ENCODE measurements at regions not wholly inside any gene's neighbourhood (a gene's known extent, or its start where the extent isn't known, plus 50 kb on each side); places are given as distances from the start of the nearest gene placed in this dataset.
A peak's percentile ranks its signal among the peaks of the same experiment; 100 is the strongest.
"Not testable (repeated sequence)": the region's sequence is repeated elsewhere in the genome, so short reads cannot be mapped to it uniquely, and the experiment has no call there.

GRCh38 chr9:95784318-95784717 is 91.2 kb upstream of the ERCC6L2 start:
- DNase-seq = no peak

DNA sequence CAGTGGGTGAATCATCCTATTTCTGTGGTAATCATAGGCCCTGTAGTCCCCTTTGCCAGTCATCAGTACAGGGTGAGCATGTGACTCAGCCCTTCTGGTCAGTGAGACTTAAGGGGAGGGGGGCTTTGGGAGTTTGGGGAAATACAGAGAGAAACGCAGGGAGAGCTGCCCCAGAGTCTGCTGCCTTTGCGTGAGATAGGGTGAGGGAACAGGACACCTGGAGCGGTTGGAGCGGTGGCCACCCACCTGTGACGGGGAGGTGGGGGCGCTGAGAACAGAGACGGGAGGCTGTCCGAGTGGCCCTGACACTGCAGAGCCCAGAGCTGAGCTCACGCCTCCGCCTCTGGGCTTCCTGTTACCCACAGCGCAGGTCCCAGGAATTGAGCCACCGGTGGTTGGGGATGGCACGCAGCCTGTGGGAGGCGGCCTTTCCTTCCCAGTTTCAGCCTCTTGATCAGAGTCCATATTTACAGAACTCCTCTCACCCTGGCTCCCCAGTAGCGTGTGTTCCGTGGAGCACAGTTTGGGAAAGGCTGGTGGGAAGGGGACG is 92.0 kb upstream of the ERCC6L2 start:
- no peak for DNase-seq

DNA sequence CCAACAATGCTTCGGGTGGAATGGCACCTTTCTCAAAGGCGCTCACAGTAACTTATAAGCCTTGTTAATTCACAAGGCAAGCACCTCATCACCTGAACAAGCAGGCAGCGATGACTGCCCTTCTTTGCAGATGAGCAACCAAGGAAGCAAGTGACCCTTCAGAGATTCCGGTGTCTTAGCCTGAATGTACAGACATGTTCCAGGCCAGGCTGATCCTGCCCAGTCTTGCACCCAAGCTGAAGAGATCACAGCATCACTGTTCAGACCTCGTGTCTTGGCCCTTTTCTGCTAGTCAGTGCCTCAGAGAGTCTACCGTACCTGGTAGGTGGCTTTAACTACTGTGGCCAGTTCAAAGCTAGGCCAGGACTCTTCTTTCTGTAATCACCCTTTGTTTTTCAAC is 94.7 kb upstream of the ERCC6L2 start:
- no peak for DNase-seq

GRCh38 chr9:95780121-95780520 is 95.4 kb upstream of the ERCC6L2 start:
- DNase-seq = no peak

DNA sequence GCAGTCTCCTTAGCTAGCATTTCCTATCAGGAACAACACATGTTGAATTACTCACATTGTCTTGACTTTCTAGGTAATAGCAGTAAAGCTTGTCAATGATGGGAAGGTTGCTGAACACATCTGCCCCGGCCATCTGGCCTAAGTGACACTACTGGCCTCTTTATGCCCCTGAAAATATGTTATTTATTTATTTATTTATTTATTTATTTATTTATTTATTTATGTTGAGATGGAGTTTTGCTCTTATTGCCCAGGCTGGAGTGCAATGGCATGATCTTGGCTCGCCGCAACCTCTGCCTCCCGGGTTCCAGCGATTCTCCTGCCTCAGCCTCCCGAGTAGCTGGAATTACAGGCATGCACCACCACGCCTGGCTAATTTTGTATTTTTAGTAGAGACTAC is 95.9 kb upstream of the ERCC6L2 start:
- DNase-seq = not testable (repeated sequence)

- DNase-seq = no peak
Measured at GRCh38 chr9:95778957-95779356, 96.5 kb upstream of the ERCC6L2 start.

DNA sequence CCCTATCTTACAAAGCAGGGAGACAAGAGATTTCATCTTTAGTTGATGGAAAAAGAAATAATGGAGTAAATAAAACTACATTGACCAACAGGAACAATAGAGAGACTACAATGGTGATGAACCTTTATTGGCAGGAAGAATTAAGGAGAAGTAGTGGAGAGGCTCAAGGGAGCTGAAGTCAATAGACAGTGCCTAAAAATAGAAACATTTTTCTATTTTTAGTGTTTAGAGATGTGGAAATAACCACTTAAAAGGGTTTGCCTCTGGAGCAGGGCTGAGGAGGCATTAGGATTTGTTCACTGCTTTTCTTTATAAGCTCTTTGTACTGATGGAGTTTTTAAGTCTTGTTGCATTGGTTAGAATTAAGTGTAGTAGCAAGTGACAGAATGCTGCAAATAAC is 98.4 kb upstream of the ERCC6L2 start:
- DNase-seq = no peak

- DNase-seq = no peak
Measured at GRCh38 chr9:95776176-95776575, 99.3 kb upstream of the ERCC6L2 start.

DNA sequence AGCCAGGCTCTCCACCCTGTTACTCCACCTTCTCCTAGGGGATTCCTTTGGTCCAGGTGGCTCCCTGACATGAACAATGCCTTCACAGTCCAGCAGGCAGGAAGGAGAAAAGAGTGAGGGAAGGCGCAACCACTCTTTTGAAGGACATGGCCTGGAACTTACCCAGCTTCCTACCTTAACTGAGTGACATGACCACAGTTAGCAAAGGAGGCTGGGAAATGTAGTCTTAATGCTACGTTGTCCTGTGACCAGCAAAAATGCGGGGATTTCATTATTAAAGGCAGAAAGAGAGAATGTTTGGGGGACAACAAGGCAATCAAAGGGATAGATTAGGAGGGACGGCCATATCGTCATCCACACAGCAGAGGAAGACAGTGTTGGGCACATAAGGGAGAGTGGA is 100.3 kb upstream of the ERCC6L2 start:
- no peak for DNase-seq

DNA sequence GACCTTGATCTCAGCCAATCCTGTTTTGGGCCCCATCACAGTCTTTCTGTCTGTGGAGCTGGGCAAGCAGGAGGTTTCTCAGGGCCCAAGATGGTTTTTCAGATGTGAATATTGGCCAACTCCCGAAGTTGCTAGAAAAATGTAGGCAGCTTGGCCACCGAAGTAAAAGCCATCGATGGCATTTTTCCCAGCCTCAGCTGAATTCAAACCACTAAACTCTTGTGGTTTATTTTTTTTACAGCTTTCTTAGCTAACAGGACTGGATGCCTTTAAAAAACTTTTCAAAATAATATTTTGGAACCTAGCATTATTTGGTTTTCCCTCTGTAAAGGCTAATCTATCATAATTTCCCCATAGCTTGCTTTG is 102.5 kb upstream of the ERCC6L2 start:
- DNase-seq = no peak

GRCh38 chr9:95772320-95773052 is 103.0 kb upstream of the ERCC6L2 start:
- DNase-seq = peak; percentile 96

DNA sequence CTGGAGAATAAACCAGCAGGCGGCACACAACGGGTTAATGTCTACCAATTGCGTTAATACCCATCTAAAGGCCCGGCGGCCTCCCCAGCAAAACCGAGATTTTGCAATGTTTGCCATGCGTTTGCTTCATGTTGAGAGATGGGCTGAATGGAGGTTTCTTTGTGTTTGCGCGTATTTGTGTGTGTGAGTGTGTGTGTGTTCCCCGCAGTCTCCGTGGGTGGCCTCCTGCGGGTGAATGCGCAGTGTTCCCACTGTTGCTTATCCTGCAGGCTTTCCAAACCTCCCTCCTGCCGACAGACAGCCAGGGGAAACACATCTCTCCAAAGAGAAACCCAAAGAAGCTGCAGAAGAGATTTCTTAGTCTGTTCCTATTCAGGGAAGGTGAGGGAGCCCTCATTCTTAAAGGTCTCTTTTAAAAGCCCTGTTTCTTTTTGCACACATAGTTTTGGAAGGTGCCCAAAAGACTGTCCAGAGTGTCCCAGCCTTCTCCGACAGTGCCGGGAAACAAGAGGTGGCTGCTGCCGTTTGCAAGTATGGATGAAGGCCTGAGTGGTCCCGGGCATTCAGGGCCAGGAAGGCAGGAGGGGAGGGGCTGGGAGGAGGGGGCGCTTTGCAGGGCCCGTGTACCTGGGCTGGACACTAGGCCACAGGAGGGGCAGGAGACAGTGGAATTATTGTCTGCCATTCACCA is 103.8 kb upstream of the ERCC6L2 start:
- peak; percentile 78 for DNase-seq

- DNase-seq = peak; percentile 83
Measured at GRCh38 chr9:95770653-95771131, 104.8 kb upstream of the ERCC6L2 start.

- DNase-seq = no peak
Measured at GRCh38 chr9:95769909-95770433, 105.5 kb upstream of the ERCC6L2 start.

- no peak for DNase-seq
Measured at GRCh38 chr9:95769473-95769872, 106.0 kb upstream of the ERCC6L2 start.

- DNase-seq = no peak
Measured at GRCh38 chr9:95766906-95767305, 108.6 kb upstream of the ERCC6L2 start.

DNA sequence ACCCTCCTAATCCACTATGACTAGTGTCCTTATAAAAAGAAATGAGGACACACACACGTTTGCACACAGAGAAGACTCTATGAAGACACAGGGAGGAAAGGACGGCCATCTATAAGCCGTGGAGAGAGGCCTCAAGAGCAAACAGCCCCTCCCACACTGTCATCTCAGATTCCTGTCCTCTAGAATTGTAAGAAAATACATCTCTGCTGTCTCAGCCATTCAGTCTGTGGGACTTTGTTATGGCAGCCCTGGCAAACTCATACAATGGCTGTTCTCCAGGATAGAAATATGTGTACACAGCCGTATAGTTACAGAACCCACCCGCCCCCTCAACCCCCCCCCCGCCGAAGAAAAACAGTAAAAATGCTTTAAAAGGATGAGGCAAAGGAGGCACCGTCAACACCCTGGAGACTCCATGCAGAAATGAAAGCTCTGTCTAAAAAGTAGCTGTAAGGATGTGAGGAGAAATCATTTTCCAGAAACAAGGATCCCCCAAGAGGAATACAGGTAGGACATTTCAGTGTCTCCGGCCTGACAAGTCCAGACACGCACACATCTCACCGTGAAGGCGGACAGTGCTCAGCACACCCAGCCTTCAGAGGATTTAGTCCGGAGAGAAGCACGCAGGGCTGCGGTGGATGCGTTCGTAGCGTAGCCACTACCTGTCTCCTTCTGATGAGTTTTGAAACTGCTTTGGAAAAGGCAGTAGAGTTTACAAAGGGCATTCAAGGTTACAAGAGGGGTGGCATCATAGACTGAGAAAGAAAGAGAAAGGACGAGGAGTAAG is 110.8 kb upstream of the ERCC6L2 start:
- DNase-seq = no peak

DNA sequence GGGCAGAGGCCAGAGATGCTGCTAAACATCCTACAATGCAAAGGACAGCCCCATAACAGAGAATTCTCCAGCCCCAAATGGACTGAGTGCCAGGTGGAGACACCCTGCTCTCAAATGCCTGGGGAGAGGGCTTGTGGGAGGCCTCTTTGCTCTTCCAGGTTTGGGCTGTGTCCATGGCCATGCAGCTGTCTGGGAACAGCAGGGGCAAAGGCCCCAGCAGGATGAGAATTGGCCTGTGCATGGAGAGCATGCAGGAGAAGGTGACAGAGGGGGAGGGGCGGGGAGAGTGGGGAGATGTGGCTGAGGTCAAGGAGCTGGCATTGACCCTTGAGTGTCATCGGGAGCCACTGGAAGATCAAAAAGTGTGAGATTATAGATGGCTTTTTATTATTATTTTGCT is 111.5 kb upstream of the ERCC6L2 start:
- no peak for DNase-seq

DNA sequence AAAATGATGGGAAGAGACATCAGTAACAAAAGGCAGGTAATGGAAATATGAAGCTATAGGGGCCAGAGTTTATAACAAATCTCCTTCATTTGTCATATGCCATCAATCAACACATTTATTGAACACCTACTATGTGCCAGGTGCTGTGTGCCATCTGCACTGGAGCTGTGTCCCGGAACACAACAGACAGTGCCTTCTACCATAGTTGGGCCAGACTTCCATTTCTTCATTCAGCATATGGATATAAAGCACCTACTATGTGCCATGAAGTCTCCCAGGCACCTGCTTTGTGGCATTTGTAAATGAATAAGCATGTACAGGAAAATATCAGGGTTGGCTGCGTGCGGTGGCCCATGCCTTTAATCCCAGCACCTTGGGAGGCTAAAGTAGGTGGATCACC is 112.5 kb upstream of the ERCC6L2 start:
- DNase-seq = no peak

DNA sequence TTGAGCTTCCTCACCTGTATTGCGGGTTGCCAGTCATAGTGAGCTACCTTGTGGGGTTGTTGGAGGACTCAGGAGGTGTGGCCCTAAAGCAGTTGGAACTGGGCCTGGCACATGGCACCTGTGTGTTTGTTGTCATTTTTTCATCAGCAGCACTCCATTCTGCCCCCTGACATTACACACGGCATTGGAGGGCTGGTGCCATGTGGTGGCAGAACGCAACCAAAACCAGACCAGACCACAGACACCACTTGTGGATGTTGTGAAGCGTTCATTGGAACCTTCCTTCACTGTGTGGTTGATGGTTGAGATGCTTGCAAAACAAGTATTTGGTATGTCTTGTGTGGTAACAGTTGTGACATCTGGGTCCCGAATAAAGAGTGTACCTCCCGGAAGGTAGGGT is 113.2 kb upstream of the ERCC6L2 start:
- no peak for DNase-seq

DNA sequence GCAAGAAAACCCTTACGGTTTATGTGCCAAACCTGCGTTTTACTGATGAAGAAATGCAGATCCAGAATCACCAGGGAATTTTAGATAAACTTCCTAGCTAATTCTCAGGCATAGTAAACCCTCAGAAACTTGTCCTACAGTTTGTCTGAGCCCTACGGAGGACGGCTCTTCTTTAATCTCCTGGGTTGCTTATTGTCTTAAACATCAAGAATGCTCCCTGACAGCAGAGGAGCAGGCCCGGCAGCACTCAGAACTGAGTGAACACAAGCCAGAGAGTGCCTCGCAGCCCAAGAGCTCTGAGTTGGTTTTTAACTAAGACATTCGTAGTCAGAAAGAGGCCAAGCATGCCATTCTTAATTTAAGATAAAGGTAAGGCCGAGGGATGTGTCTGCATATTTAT is 114.7 kb upstream of the ERCC6L2 start:
- DNase-seq = no peak

- DNase-seq = no peak
Measured at GRCh38 chr9:95757439-95757838, 118.1 kb upstream of the ERCC6L2 start.

- DNase-seq = no peak
Measured at GRCh38 chr9:95756986-95757385, 118.5 kb upstream of the ERCC6L2 start.

Measured in islet precursor cell (in vitro differentiated cells).